ENCODE measurements at regions not wholly inside any gene's neighbourhood (a gene's known extent, or its start where the extent isn't known, plus 50 kb on each side); places are given as distances from the start of the nearest gene placed in this dataset.

DNA sequence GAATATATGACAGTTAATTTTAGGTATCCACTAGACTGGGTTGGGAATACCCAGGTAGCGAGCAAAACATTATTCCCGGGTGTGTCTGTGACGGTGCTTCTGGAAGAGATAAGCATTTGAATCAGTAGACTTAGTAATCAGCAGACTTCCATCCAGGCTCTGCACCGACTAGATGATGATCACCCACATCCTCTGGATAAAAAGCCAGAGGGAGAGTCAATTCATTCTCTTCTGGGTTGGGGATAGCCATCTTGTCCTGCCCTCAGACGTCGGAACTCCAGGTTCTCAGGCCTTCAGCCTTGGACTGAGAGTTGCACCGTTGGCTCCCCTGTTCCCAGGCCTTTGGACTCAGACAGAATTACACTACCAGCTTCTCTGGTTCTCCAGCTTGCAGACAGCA, 168.0 kb downstream of the PHLDA1 start:
- TF ChIP-seq GATA1 (IDR thresholded peaks at IDR 0.05; ENCODE audit: low read depth, low read length) = no peak
- TF ChIP-seq POLR2A (IDR thresholded peaks at IDR 0.05; ENCODE audit: low read length) = no peak
